HCT116 (cell line): ENCODE measurements at regions not wholly inside any gene's neighbourhood (a gene's known extent, or its start where the extent isn't known, plus 50 kb on each side); places are given as distances from the start of the nearest gene placed in this dataset.

Experiments
- CTCF ChIP-seq, 3 experiments: fragments of 200-600 bp in 1 of 3; sonication (generic) in 1 of 3; IDR thresholded peaks in 2 of 3; conservative IDR thresholded peaks in 1 of 3; 2 replicates each; pipeline ENCODE4 v1.5.1; 2012 to 2017; ENCODE audit warnings: low read depth in 2 of 3, low read length in 2 of 3, antibody characterized with exemption in 1 of 3, borderline replicate concordance in 1 of 3, control low read depth in 1 of 3, mild to moderate bottlenecking in 1 of 3, mixed read lengths in 1 of 3, mixed run types in 1 of 3, moderate library complexity in 1 of 3; ENCODE audit not compliant: insufficient read depth in 1 of 3
- EGR1 ChIP-seq: IDR thresholded peaks from 2 replicates; pipeline ENCODE4 v1.6.1; 2012; ENCODE audit warnings: low read depth
- POLR2AphosphoS5 ChIP-seq: IDR thresholded peaks from 2 replicates; pipeline ENCODE4 v1.6.1; 2011; ENCODE audit warnings: mild to moderate bottlenecking, low read depth, low read length, moderate library complexity
- RAD21 ChIP-seq: IDR thresholded peaks from 2 replicates; pipeline ENCODE4 v1.6.1; 2012; ENCODE audit warnings: low read depth, mild to moderate bottlenecking
- REST ChIP-seq: IDR thresholded peaks from 2 replicates; pipeline ENCODE4 v1.6.1; 2012; ENCODE audit warnings: low read depth
- SIN3A ChIP-seq: IDR thresholded peaks from 2 replicates; pipeline ENCODE4 v1.6.1; 2012; ENCODE audit warnings: low read depth
- TF ChIP-seq, protein P1 (sequence below): IDR thresholded peaks from 2 replicates; pipeline ENCODE4 v1.6.1; 2012

GRCh38 chrY:8121825-8122224, 1210.3 kb upstream of the AMELY start:
- TF ChIP-seq CTCF (IDR thresholded peaks at IDR 0.05 in 2 of 3, conservative IDR thresholded peaks at IDR 0.05 in 1 of 3; ENCODE audit: borderline replicate concordance in 1 of 3, insufficient read depth in 1 of 3, low read depth in 2 of 3, low read length in 2 of 3) (no peak), POLR2AphosphoS5 (no peak), SIN3A (no peak), RAD21 (no peak), REST (no peak), EGR1 (no peak)
- TF ChIP-seq, protein P1, sequence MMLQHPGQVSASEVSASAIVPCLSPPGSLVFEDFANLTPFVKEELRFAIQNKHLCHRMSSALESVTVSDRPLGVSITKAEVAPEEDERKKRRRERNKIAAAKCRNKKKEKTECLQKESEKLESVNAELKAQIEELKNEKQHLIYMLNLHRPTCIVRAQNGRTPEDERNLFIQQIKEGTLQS = no peak
